HEK293T (cell line): ENCODE measurements at regions not wholly inside any gene's neighbourhood (a gene's known extent, or its start where the extent isn't known, plus 50 kb on each side); places are given as distances from the start of the nearest gene placed in this dataset.

Experiments
- ARNT ChIP-seq: fragments of 450-650 bp; IDR thresholded peaks from 2 replicates; pipeline ENCODE4 v1.6.1; 2017; ENCODE audit warnings: mild to moderate bottlenecking
- BHLHE40 ChIP-seq: fragments of 450-650 bp; IDR thresholded peaks from 2 replicates; pipeline ENCODE4 v1.6.1; 2016; ENCODE audit warnings: mild to moderate bottlenecking, moderate library complexity, borderline replicate concordance
- ELF4 ChIP-seq: fragments of 450-650 bp; IDR thresholded peaks from 2 replicates; pipeline ENCODE4 v1.6.1; 2017; ENCODE audit warnings: antibody characterized with exemption
- FOXA1 ChIP-seq: fragments of 450-650 bp; IDR thresholded peaks from 2 replicates; pipeline ENCODE4 v1.6.1; 2016; ENCODE audit warnings: mild to moderate bottlenecking
- FOXM1 ChIP-seq: fragments of 450-650 bp; IDR thresholded peaks from 2 replicates; pipeline ENCODE4 v1.6.1; 2017; ENCODE audit warnings: mild to moderate bottlenecking, borderline replicate concordance
- HDGF ChIP-seq: fragments of 450-650 bp; IDR thresholded peaks from 2 replicates; pipeline ENCODE4 v1.6.1; 2017; ENCODE audit warnings: antibody characterized with exemption, borderline replicate concordance
- L3MBTL2 ChIP-seq: fragments of 450-650 bp; conservative IDR thresholded peaks from 2 replicates; pipeline ENCODE4 v1.6.1; 2016; ENCODE audit warnings: mild to moderate bottlenecking
- LEF1 ChIP-seq: fragments of 450-650 bp; IDR thresholded peaks from 2 replicates; pipeline ENCODE4 v1.6.1; 2017; ENCODE audit warnings: mild to moderate bottlenecking, borderline replicate concordance
- NFRKB ChIP-seq: fragments of 450-650 bp; IDR thresholded peaks from 2 replicates; pipeline ENCODE4 v1.6.1; 2016; ENCODE audit warnings: mild to moderate bottlenecking, moderate library complexity
- SP1 ChIP-seq: fragments of 450-650 bp; IDR thresholded peaks from 2 replicates; pipeline ENCODE4 v1.6.1; 2017
- SUZ12 ChIP-seq: fragments of 450-650 bp; IDR thresholded peaks from 2 replicates; pipeline ENCODE4 v1.6.1; 2016; ENCODE audit warnings: mild to moderate bottlenecking
- TARDBP ChIP-seq: fragments of 450-650 bp; IDR thresholded peaks from 2 replicates; pipeline ENCODE4 v1.6.1; 2016
- ZNF384 ChIP-seq: fragments of 450-650 bp; IDR thresholded peaks from 2 replicates; pipeline ENCODE4 v1.6.1; 2016
- TF ChIP-seq, protein P1 (sequence below): fragments of 450-650 bp; IDR thresholded peaks from 2 replicates; pipeline ENCODE4 v1.6.1; 2016

DNA sequence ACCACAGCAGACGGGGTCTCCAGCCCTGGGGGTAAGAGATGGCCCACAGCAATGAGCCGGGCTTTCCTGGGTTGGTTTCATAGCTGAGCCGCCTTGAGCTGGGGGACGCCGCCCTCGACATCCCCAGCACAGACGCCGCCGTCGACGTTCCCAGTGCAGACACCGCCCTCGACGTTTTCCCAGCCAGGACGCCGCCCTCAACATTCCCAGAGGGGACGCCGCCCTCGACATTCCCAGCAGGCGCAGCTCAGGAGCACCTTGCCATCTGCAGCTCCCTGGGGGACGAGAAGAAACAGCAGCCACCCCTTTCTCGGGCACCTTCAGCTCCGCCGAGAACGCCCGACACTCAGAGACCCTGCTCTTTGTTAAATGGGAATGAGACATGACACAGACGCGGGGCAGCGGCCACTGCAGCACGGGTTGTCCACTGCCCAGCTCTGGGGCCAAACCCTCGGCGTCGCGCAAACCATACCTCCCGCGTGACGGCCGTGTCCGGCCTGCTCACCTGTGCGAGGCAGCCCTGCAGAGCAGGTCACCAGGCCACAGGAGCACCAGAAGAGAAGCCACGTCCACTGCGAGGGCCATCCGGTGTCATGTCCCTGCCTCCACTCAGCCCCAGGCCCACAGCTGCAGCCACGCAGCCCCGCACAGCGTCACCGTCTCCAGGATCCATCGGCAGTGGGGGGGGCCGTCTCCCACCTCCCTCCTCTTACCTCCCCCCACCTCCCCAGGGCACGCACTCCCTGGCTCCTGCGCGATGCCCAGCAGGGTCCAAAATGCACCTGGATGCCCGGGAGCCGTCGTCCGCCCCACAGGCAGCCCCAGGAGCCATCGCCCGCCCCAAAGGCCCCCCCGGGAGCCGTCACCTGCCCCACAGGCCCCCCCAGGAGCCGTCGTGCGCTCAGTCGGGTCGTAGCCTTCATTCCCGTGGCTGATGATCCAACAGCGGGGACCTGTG lies 77.4 kb upstream of the GALNT9 start:
- TF ChIP-seq BHLHE40 (no peak), SUZ12 (no peak), HDGF (no peak), NFRKB (no peak), LEF1 (no peak), TARDBP (no peak), FOXM1 (no peak), ELF4 (no peak), FOXA1 (no peak), SP1 (no peak), ARNT (no peak), ZNF384 (no peak), L3MBTL2 (no peak)
- TF ChIP-seq, protein P1, sequence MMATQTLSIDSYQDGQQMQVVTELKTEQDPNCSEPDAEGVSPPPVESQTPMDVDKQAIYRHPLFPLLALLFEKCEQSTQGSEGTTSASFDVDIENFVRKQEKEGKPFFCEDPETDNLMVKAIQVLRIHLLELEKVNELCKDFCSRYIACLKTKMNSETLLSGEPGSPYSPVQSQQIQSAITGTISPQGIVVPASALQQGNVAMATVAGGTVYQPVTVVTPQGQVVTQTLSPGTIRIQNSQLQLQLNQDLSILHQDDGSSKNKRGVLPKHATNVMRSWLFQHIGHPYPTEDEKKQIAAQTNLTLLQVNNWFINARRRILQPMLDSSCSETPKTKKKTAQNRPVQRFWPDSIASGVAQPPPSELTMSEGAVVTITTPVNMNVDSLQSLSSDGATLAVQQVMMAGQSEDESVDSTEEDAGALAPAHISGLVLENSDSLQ, result no peak
